Esophagus muscularis mucosa (tissue), 4 donors: ENCODE measurements at regions not wholly inside any gene's neighbourhood (a gene's known extent, or its start where the extent isn't known, plus 50 kb on each side); places are given as distances from the start of the nearest gene placed in this dataset.

Source experiments
- DNase-seq: peaks from one replicate; pipeline ENCODE4 v3.0.0-alpha.2; 2017; ENCODE audit errors: extremely low spot score
- H3K27ac ChIP-seq, 4 donors: fragments of 200-600 bp; sonication (generic); replicated peaks in 1 of 4; 1 replicate in 3 of 4; 2 replicates in 1 of 4; pipeline ENCODE4 v1.5.1; 2016 to 2019; ENCODE audit warnings: mild to moderate bottlenecking in 1 of 4
- H3K27me3 ChIP-seq, 4 donors: fragments of 200-600 bp; sonication (generic); one replicate each; pipeline versions ENCODE4 v1.5.1 to v1.6.0; 2016 to 2019
- H3K36me3 ChIP-seq, 4 donors: fragments of 200-600 bp; sonication (generic); one replicate each; pipeline ENCODE4 v1.5.1; 2016 to 2019
- H3K4me1 ChIP-seq, 4 donors: fragments of 200-600 bp; sonication (generic); one replicate each; pipeline ENCODE4 v1.5.1; 2016 to 2019
- H3K4me3 ChIP-seq, 4 donors: fragments of 200-600 bp; sonication (generic); 1 replicate in 2 of 4; 2 replicates in 2 of 4; pipeline ENCODE4 v1.5.1; 2016 to 2019; ENCODE audit warnings: mild to moderate bottlenecking in 4 of 4, moderate library complexity in 1 of 4
- H3K9me3 ChIP-seq, 4 donors: fragments of 200-600 bp; sonication (generic); 1 replicate in 3 of 4; 2 replicates in 1 of 4; pipeline ENCODE4 v1.5.1; 2016 to 2019
- EP300 ChIP-seq: sonication (generic); formaldehyde crosslinking; IDR thresholded peaks from one replicate; pipeline ENCODE4 v1.6.1; 2017; ENCODE audit warnings: antibody characterized with exemption
- POLR2A ChIP-seq: fragments of 450-650 bp; IDR thresholded peaks from one replicate; pipeline ENCODE4 v1.6.1; 2017; ENCODE audit warnings: antibody characterized with exemption, moderate library complexity, mild to moderate bottlenecking, low read depth
- POLR2AphosphoS5 ChIP-seq, 2 donors: sonication (generic); formaldehyde crosslinking; IDR thresholded peaks; one replicate each; pipeline ENCODE4 v1.6.1; 2017; ENCODE audit warnings: antibody characterized with exemption in 2 of 2
- WGBS: methylation state at CpG from one replicate; pipeline ENCODE4 v1.1.5; 2018; 5-methylcytosine and 5-hydroxymethylcytosine counted together
- intact Hi-C: fragments of 100-400 bp; cut with DNase I; formaldehyde crosslinking; loops from one replicate; pipeline ENCODE4 v1.15.1; 2023
- TF ChIP-seq, protein P1 (sequence below), 3 experiments: fragments of 200-600 bp in 2 of 3; fragments of 450-650 bp in 1 of 3; sonication (generic) in 2 of 3; IDR thresholded peaks; one replicate each; pipeline ENCODE4 v1.5.1; 2017 to 2019; ENCODE audit warnings: antibody characterized with exemption in 3 of 3, mild to moderate bottlenecking in 2 of 3, moderate library complexity in 1 of 3

DNA sequence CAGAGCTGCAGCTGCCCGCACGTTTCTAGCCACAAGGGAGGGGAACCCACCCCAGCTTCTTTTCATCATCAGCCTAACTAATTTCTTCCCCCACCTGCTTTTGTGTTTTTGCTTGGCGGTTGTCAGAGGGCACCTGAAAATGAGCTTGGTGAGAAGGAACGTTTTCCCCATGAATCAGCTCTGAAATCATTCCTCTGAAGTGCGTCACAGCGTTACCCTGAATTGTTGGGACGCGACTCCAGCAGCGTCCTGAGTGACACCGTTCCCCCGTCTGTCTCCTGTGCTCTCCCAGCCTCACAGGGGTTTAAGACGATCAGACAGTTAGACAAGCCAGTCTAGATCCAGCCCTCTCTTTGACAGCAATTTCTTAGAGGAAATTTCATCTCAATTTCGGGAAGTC lies 722.9 kb upstream of the EEF2KMT start:
- Histone ChIP-seq H3K27me3 (no peaks in the 10 kb centered on the region), H3K4me1 (no peaks in the 10 kb centered on the region), H3K4me3 (no peak overlapping the region), H3K9me3 (peaks cover 0 to 6% (median 0%) of the 10 kb centered on the region in 4 donors), H3K36me3 (no peaks in the 10 kb centered on the region), H3K27ac (no peak overlapping the region)
- no peak for TF ChIP-seq POLR2A
- TF ChIP-seq, protein P1, sequence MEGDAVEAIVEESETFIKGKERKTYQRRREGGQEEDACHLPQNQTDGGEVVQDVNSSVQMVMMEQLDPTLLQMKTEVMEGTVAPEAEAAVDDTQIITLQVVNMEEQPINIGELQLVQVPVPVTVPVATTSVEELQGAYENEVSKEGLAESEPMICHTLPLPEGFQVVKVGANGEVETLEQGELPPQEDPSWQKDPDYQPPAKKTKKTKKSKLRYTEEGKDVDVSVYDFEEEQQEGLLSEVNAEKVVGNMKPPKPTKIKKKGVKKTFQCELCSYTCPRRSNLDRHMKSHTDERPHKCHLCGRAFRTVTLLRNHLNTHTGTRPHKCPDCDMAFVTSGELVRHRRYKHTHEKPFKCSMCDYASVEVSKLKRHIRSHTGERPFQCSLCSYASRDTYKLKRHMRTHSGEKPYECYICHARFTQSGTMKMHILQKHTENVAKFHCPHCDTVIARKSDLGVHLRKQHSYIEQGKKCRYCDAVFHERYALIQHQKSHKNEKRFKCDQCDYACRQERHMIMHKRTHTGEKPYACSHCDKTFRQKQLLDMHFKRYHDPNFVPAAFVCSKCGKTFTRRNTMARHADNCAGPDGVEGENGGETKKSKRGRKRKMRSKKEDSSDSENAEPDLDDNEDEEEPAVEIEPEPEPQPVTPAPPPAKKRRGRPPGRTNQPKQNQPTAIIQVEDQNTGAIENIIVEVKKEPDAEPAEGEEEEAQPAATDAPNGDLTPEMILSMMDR (IDR thresholded peaks at IDR 0.05) = no peak
- no peak for TF ChIP-seq EP300
- no peak for TF ChIP-seq POLR2AphosphoS5 (IDR thresholded peaks at IDR 0.05)
- no peak for DNase-seq
- 81% methylated on average over 13 of the region's 13 CpGs for WGBS
- intact Hi-C loops = no loop called here

DNA sequence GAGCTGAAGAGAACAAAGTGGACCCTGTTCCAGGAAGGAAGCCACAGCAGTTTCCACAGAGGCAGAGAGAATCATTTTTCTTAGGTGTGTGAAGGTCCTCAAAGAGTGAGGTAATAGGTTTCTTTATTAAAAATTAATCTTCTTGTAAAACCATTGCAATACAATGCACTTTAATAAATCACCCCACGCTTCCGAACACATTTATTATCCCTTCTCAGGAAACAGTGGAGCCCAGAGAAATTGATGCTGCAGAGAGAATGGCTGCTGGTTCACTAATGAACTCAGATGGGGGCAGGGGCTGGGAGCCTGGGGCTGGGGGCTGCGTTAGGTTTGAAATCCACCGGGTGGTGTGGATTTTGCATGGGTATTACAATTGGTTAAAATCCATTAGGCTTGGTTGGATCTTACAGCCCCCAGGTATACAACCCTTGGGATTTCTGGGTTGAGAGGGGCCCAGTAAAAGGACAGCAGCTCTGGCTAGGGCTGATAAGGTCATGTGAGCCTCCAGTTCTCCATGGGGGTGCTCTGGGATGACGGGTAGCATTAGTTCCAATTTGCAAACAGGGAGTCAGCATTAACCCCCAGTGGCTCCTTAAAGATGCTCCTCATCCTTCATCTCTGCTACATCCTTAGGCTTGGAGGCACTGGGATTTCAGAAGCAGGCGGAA lies 718.1 kb upstream of the EEF2KMT start:
- H3K9me3 ChIP-seq = no peaks in the 10 kb centered on the region
- H3K4me1 ChIP-seq = no peaks in the 10 kb centered on the region
- WGBS = 61% methylated on average over 6 of the region's 6 CpGs
- intact Hi-C loops = no loop called here
- no peak overlapping the region for H3K27ac ChIP-seq
- no peaks in the 10 kb centered on the region for H3K36me3 ChIP-seq
- no peak for DNase-seq
- TF ChIP-seq EP300 (no peak), POLR2AphosphoS5 (IDR thresholded peaks at IDR 0.05) (no peak), POLR2A (no peak)
- TF ChIP-seq, protein P1 (IDR thresholded peaks at IDR 0.05) = no peak
- H3K27me3 ChIP-seq = no peaks in the 10 kb centered on the region
- no peak overlapping the region for H3K4me3 ChIP-seq

DNA sequence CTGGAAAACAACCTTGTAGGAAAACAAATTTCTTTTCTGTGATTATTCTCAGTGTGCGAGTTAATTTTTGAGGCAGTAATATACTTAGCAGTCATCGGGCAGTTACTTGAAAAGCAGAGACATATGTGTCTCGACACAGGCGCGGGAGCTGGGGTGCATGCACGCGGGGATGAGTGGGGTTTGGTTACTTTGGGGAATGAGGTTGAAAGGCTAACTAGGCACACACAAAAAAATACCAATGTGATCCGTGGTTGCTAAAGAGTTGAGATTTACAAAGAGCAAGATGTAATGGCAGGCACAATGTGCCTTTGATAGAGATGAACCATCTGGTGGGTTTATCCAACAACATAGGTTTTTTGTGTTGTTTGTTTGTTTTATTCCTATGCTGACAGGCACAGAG lies 703.8 kb upstream of the EEF2KMT start:
- TF ChIP-seq EP300 (no peak), POLR2A (no peak), POLR2AphosphoS5 (IDR thresholded peaks at IDR 0.05) (no peak)
- TF ChIP-seq, protein P1 (IDR thresholded peaks at IDR 0.05) = no peak
- no peaks in the 10 kb centered on the region for H3K36me3 ChIP-seq
- no peak for DNase-seq
- peaks cover 0 to 17% (median 13%) of the 10 kb centered on the region in 4 donors for H3K9me3 ChIP-seq
- H3K4me3 ChIP-seq = no peak overlapping the region
- H3K27ac ChIP-seq = no peak overlapping the region
- peaks cover 0 to 5% (median 0%) of the 10 kb centered on the region in 4 donors for H3K27me3 ChIP-seq
- intact Hi-C loops = no loop called here
- H3K4me1 ChIP-seq = no peaks in the 10 kb centered on the region
- 89% methylated on average over 8 of the region's 8 CpGs for WGBS

DNA sequence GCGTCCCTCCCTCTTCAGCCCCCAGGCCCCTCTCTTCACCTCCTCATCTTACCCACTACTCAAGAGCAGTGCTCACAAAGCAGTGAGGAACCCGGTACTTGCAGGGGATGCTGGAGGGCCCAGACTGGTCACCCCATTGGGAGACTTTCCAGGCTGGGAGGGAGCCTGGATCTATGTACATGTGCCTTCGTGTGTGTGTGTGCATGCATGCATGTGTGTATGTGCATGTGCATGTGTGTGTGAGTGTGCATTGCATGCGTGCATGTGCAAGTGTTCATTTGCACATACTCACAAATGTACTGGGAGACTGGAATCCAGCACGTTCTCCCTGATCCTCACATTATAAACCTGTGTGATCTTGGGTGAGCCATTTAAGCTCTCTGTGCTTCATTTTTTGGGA lies 696.0 kb upstream of the EEF2KMT start:
- Histone ChIP-seq H3K4me3 (no peak overlapping the region), H3K27ac (no peak overlapping the region), H3K9me3 (no peaks in the 10 kb centered on the region), H3K27me3 (no peaks in the 10 kb centered on the region), H3K4me1 (no peaks in the 10 kb centered on the region), H3K36me3 (no peaks in the 10 kb centered on the region)
- DNase-seq = no peak
- TF ChIP-seq POLR2AphosphoS5 (IDR thresholded peaks at IDR 0.05) (no peak), POLR2A (no peak), EP300 (no peak)
- TF ChIP-seq, protein P1 (IDR thresholded peaks at IDR 0.05) = no peak
- intact Hi-C loops = no loop called here
- 74% methylated on average over 3 of the region's 5 CpGs for WGBS
